ENCODE measurements at regions not wholly inside any gene's neighbourhood (a gene's known extent, or its start where the extent isn't known, plus 50 kb on each side); places are given as distances from the start of the nearest gene placed in this dataset.

DNA sequence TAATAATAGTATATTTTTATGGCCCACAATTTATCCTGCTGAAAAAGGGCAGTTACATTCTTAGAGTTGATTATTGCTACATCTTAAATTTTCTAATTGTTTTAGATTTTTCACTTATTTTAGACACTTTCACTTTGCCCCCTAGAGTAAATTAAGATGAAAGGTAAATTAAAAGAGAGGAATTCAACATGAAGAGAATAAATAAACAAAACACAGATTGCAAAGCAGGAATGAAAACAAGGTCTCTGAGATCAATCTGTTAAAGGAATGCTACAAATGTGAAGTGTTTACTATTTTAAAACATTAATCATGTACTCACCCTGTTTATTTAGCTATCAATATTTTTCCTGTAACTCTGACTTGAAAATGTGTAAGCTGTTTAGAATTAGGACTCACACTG is 113.5 kb upstream of the ETAA1 start (continued):
- TF ChIP-seq, protein P1, sequence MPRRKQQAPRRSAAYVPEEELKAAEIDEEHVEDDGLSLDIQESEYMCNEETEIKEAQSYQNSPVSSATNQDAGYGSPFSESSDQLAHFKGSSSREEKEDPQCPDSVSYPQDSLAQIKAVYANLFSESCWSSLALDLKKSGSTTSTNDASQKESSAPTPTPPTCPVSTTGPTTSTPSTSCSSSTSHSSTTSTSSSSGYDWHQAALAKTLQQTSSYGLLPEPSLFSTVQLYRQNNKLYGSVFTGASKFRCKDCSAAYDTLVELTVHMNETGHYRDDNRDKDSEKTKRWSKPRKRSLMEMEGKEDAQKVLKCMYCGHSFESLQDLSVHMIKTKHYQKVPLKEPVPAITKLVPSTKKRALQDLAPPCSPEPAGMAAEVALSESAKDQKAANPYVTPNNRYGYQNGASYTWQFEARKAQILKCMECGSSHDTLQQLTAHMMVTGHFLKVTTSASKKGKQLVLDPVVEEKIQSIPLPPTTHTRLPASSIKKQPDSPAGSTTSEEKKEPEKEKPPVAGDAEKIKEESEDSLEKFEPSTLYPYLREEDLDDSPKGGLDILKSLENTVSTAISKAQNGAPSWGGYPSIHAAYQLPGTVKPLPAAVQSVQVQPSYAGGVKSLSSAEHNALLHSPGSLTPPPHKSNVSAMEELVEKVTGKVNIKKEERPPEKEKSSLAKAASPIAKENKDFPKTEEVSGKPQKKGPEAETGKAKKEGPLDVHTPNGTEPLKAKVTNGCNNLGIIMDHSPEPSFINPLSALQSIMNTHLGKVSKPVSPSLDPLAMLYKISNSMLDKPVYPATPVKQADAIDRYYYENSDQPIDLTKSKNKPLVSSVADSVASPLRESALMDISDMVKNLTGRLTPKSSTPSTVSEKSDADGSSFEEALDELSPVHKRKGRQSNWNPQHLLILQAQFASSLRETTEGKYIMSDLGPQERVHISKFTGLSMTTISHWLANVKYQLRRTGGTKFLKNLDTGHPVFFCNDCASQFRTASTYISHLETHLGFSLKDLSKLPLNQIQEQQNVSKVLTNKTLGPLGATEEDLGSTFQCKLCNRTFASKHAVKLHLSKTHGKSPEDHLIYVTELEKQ (tag by site-specific recombination; IDR thresholded peaks at IDR 0.05; ENCODE audit: borderline replicate concordance): no peak
- TF ChIP-seq ZNF501 (tag by site-specific recombination; IDR thresholded peaks at IDR 0.05) (no peak), YY2 (tag by site-specific recombination; IDR thresholded peaks at IDR 0.05) (no peak), ZNF202 (tag by site-specific recombination; IDR thresholded peaks at IDR 0.05; ENCODE audit: borderline replicate concordance) (no peak), ZNF792 (tag by site-specific recombination; IDR thresholded peaks at IDR 0.05) (no peak), MZF1 (tag by site-specific recombination; IDR thresholded peaks at IDR 0.05; ENCODE audit: borderline replicate concordance) (no peak)
- TF ChIP-seq, protein P2, sequence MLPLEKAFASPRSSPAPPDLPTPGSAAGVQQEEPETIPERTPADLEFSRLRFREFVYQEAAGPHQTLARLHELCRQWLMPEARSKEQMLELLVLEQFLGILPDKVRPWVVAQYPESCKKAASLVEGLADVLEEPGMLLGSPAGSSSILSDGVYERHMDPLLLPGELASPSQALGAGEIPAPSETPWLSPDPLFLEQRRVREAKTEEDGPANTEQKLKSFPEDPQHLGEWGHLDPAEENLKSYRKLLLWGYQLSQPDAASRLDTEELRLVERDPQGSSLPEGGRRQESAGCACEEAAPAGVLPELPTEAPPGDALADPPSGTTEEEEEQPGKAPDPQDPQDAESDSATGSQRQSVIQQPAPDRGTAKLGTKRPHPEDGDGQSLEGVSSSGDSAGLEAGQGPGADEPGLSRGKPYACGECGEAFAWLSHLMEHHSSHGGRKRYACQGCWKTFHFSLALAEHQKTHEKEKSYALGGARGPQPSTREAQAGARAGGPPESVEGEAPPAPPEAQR (tag by site-specific recombination; IDR thresholded peaks at IDR 0.05): no peak

DNA sequence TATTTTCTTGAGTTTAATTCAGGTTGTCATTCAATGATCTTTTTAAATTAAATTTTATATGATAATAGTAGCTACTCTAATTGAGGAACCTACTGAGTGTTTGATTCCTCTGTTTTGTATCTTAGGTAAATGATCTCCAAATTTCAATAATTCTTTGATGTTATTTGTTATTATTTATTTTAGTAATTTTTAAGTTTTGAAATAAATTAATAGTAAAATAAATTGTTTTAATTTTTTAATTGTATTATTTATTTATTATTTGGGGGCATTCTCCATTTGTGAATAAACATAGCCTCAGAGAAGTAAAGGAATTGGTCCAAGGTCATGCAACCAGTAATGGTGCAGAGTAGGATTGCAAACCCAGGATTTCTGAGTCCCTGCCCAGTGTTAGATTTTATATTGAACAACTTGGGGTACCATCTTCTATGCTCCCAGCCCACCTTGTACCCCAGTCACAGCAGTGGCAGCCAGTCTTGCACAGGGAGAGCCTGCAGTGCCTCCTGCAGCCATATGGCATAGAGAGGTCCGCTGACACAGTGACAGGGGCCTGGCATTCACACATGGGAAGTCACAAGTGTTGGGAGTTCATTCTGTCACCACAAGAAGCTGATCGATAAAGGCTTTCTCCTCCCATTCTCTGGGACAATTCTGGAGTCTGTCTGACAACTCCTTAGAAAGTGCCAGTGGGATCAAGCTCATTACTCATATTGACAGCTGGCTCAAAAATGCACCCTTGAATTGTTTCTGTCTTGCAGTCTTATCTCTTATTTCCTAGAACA is 110.0 kb upstream of the ETAA1 start:
- Histone ChIP-seq H3K27ac (ENCODE audit: extremely low read depth, low read depth, low read length) (no peak overlapping the region), H3K4me3 (ENCODE audit: low read depth, low read length) (no peak overlapping the region), H3K4me1 (ENCODE audit: control insufficient read depth, insufficient read depth, low read length) (0 out of 2 replicates have a peak, but pooled peaks cover 3% of the 10 kb centered on the region), H3K9me3 (ENCODE audit: control insufficient read depth, insufficient read depth, low read depth, low read length) (no peaks in the 10 kb centered on the region), H3K36me3 (ENCODE audit: control insufficient read depth in 2 of 2, insufficient read depth in 1 of 2, low read length in 2 of 2) (no peaks in the 10 kb centered on the region)
- ChIA-PET CTCF (no interaction called here), POLR2A (no interaction called here)
- TF ChIP-seq ZNF266 (tag by site-specific recombination; IDR thresholded peaks at IDR 0.05; ENCODE audit: low read depth) (no peak), ZNF354C (tag by site-specific recombination; IDR thresholded peaks at IDR 0.05; ENCODE audit: borderline replicate concordance, low read depth) (no peak), KLF8 (tag by site-specific recombination; IDR thresholded peaks at IDR 0.05) (no peak), ZNF138 (tag by site-specific recombination; IDR thresholded peaks at IDR 0.05; ENCODE audit: borderline replicate concordance) (no peak), ZNF221 (tag by site-specific recombination; IDR thresholded peaks at IDR 0.05; ENCODE audit: borderline replicate concordance) (no peak), ZBTB21 (tag by site-specific recombination; IDR thresholded peaks at IDR 0.05) (no peak)

DNA sequence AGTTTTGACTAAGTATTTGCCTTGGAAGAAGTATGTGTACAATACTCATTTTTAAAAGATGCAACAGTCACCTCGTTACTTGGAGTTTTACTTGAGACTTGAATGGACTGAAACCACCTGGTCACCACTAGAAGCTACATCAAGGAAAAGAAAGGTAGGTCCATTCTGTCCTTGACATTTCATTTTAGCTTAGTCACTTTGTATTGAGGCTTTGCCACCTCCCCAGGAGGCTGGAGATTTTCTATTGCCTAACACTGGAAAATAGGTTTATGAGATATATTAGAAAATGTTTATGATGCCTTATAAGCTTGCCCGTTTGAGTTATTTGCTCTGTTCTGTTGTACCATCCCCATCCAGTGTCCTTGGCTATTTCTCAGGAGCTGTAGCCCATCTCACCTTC is 107.9 kb upstream of the ETAA1 start:
- ChIA-PET CTCF (interaction anchor here (0.7 kb wide), 1 partner anchor 37 kb away, joined by 3 read pairs; no protein-coding TSS in a partner anchor), POLR2A (no interaction called here)
- TF ChIP-seq ZNF239 (tag by site-specific recombination; IDR thresholded peaks at IDR 0.05): no peak
- TF ChIP-seq ZNF658 (tag by site-specific recombination; IDR thresholded peaks at IDR 0.05): no peak
- TF ChIP-seq, protein P3, sequence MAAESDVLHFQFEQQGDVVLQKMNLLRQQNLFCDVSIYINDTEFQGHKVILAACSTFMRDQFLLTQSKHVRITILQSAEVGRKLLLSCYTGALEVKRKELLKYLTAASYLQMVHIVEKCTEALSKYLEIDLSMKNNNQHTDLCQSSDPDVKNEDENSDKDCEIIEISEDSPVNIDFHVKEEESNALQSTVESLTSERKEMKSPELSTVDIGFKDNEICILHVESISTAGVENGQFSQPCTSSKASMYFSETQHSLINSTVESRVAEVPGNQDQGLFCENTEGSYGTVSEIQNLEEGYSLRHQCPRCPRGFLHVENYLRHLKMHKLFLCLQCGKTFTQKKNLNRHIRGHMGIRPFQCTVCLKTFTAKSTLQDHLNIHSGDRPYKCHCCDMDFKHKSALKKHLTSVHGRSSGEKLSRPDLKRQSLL (tag by site-specific recombination; IDR thresholded peaks at IDR 0.05): no peak
- no peak for TF ChIP-seq KLF9 (tag by site-specific recombination; IDR thresholded peaks at IDR 0.05; ENCODE audit: low read depth)
- TF ChIP-seq EGR2 (tag by site-specific recombination; IDR thresholded peaks at IDR 0.05; ENCODE audit: low read depth): no peak
- no peak for TF ChIP-seq ZNF24 (tag by site-specific recombination; IDR thresholded peaks at IDR 0.05)
- no peaks in the 10 kb centered on the region for H3K9me3 ChIP-seq (ENCODE audit: control insufficient read depth, insufficient read depth, low read depth, low read length)
- H3K27ac ChIP-seq (ENCODE audit: extremely low read depth, low read depth, low read length): no peak overlapping the region
- no peak overlapping the region for H3K4me3 ChIP-seq (ENCODE audit: low read depth, low read length)
- H3K36me3 ChIP-seq (ENCODE audit: control insufficient read depth in 2 of 2, insufficient read depth in 1 of 2, low read length in 2 of 2): no peaks in the 10 kb centered on the region
- H3K4me1 ChIP-seq (ENCODE audit: control insufficient read depth, insufficient read depth, low read length): 0 out of 2 replicates have a peak, but pooled peaks cover 3% of the 10 kb centered on the region
